Endothelial cell of umbilical vein (primary cell): ENCODE measurements at regions not wholly inside any gene's neighbourhood (a gene's known extent, or its start where the extent isn't known, plus 50 kb on each side); places are given as distances from the start of the nearest gene placed in this dataset.
"Not testable (repeated sequence)": the region's sequence is repeated elsewhere in the genome, so short reads cannot be mapped to it uniquely, and the experiment has no call there.

Source experiments
- BruUV-seq: library from RNA; stranded (reverse); fragments of 400-500 nt; replicated peaks from 2 replicates; lab custom pipeline; 2021; lab: Mats Ljungman, UMichigan
- CTCF ChIA-PET: fragments of 300-600, 350-600 bp; sonication (Branson Sonifier 250); formaldehyde crosslinking; loops from one replicate; lab custom pipeline; 2021; ENCODE audit warnings: antibody characterized with exemption, inconsistent platforms; lab: Charles Lee
- POLR2A ChIA-PET: fragments of 300-600, 350-600 bp; sonication (Branson Sonifier 250); formaldehyde crosslinking; loops from one replicate; lab custom pipeline; 2021; ENCODE audit warnings: antibody characterized with exemption, inconsistent platforms; lab: Charles Lee
- DNase-seq: peaks from one replicate; pipeline ENCODE4 v3.0.0-alpha.2; 2011; ENCODE audit warnings: low read depth, low spot score
- FAIRE-seq: peaks from 2 replicates; lab custom pipeline; 2011; peaks lifted over from hg19 to GRCh38; lab: Jason Lieb, UNC
- H2AFZ ChIP-seq: 2 replicates; pipeline ENCODE4 v1.6.0; 2012; ENCODE audit warnings: low read depth, low read length, control low read depth, inconsistent platforms
- H3K27ac ChIP-seq: 2 replicates; pipeline ENCODE4 v1.5.1; 2011; ENCODE audit warnings: low read depth, mild to moderate bottlenecking, control low read depth, low read length, moderate library complexity; ENCODE audit not compliant: insufficient read depth
- H3K27me3 ChIP-seq, 2 experiments: 2 replicates each; pipeline versions ENCODE4 v1.6.0 to v1.6.1; 2011; ENCODE audit warnings: low read length in 2 of 2, mixed read lengths in 1 of 2; ENCODE audit not compliant: control insufficient read depth in 2 of 2, insufficient read depth in 2 of 2
- H3K36me3 ChIP-seq, 2 experiments: 2 replicates in 1 of 2; 3 replicates in 1 of 2; pipeline ENCODE4 v1.5.1; 2011; ENCODE audit warnings: low read length in 2 of 2, mild to moderate bottlenecking in 1 of 2, moderate library complexity in 1 of 2; ENCODE audit not compliant: control insufficient read depth in 2 of 2, insufficient read depth in 2 of 2; ENCODE audit errors: extremely low read depth in 1 of 2
- H3K4me1 ChIP-seq: 3 replicates; pipeline ENCODE4 v1.5.1; 2011; ENCODE audit warnings: mild to moderate bottlenecking, low read length; ENCODE audit not compliant: control insufficient read depth, insufficient read depth; ENCODE audit errors: extremely low read depth
- H3K4me2 ChIP-seq: 2 replicates; pipeline ENCODE4 v1.6.1; 2011; ENCODE audit warnings: low read length, control low read depth, mixed read lengths; ENCODE audit not compliant: insufficient read depth
- H3K4me3 ChIP-seq, 3 experiments: fragments of 200-600 bp in 1 of 3; sonication (generic), shearing (Covaris generic) in 1 of 3; replicated peaks in 1 of 3; 2 replicates each; pipeline ENCODE4 v1.5.1; 2011 to 2016; ENCODE audit warnings: control low read depth in 3 of 3, low read length in 3 of 3, mild to moderate bottlenecking in 2 of 3, inconsistent platforms in 1 of 3, low read depth in 1 of 3, moderate library complexity in 1 of 3; ENCODE audit not compliant: insufficient read depth in 1 of 3
- H3K79me2 ChIP-seq: 2 replicates; pipeline ENCODE4 v1.6.0; 2012; ENCODE audit warnings: low read length, inconsistent platforms; ENCODE audit not compliant: control insufficient read depth, insufficient read depth
- H3K9ac ChIP-seq: replicated peaks from 2 replicates; pipeline ENCODE3; 2011; ENCODE audit warnings: low read length, control low read depth; ENCODE audit not compliant: insufficient read depth; ENCODE audit errors: extremely low read depth
- H3K9me1 ChIP-seq: replicated peaks from 3 replicates; pipeline ENCODE4 v1.6.0; 2011; ENCODE audit warnings: mild to moderate bottlenecking, low read length; ENCODE audit not compliant: control insufficient read depth, insufficient read depth; ENCODE audit errors: extremely low read depth
- H3K9me3 ChIP-seq: replicated peaks from 2 replicates; pipeline ENCODE4 v1.5.1; 2012; ENCODE audit warnings: low read length, inconsistent platforms; ENCODE audit not compliant: control insufficient read depth, insufficient read depth
- H4K20me1 ChIP-seq: replicated peaks from 2 replicates; pipeline ENCODE3; 2011; ENCODE audit warnings: mild to moderate bottlenecking, low read length; ENCODE audit not compliant: control insufficient read depth, insufficient read depth; ENCODE audit errors: extremely low read depth
- CTCF ChIP-seq, 2 donors: IDR thresholded peaks; 1 replicate in 1 of 2; 2 replicates in 1 of 2; pipeline ENCODE4 v1.5.1; 2011; ENCODE audit warnings: low read length in 2 of 2, mild to moderate bottlenecking in 2 of 2, moderate library complexity in 2 of 2, control low read depth in 1 of 2, inconsistent platforms in 1 of 2, low read depth in 1 of 2; ENCODE audit not compliant: insufficient read depth in 1 of 2; ENCODE audit errors: extremely low read depth in 1 of 2
- EZH2 ChIP-seq: IDR thresholded peaks from 2 replicates; pipeline ENCODE4 v1.6.1; 2012; ENCODE audit warnings: borderline replicate concordance, low read depth, mild to moderate bottlenecking, moderate library complexity, low read length, inconsistent platforms; ENCODE audit not compliant: severe bottlenecking
- FOS ChIP-seq: IDR thresholded peaks from 2 replicates; pipeline ENCODE4 v1.6.1; 2011; ENCODE audit warnings: mild to moderate bottlenecking, low read length, moderate library complexity, borderline replicate concordance; ENCODE audit not compliant: insufficient read depth
- GATA2 ChIP-seq: IDR thresholded peaks from 2 replicates; pipeline ENCODE4 v1.7.0; 2011; ENCODE audit warnings: low read depth, mild to moderate bottlenecking, moderate library complexity, mixed read lengths, low read length; ENCODE audit not compliant: insufficient read length, insufficient read depth
- JUN ChIP-seq: IDR thresholded peaks from 2 replicates; pipeline ENCODE4 v1.6.1; 2011; ENCODE audit warnings: borderline replicate concordance, low read depth; ENCODE audit not compliant: insufficient read length, insufficient read depth
- MYC ChIP-seq: IDR thresholded peaks from one replicate; pipeline ENCODE4 v1.6.1; 2011; ENCODE audit warnings: mild to moderate bottlenecking, low read depth, low read length
- POLR2A ChIP-seq: IDR thresholded peaks from 2 replicates; pipeline ENCODE4 v1.6.1; 2012; ENCODE audit warnings: low read depth, mild to moderate bottlenecking, control low read depth, low read length
- POLR2AphosphoS5 ChIP-seq: IDR thresholded peaks from 2 replicates; pipeline ENCODE4 v1.6.1; 2012; ENCODE audit warnings: low read depth, mild to moderate bottlenecking, control low read depth, low read length, moderate library complexity; ENCODE audit not compliant: insufficient read depth
- dilution Hi-C: fragments of 300-500 bp; cut with MboI; formaldehyde crosslinking; loops from one replicate; pipeline ENCODE4 v1.15.0; 2019; ENCODE audit warnings: low sequenced_read_pairs; ENCODE audit not compliant: extremely low pct_ligation_motif_present
- intact Hi-C: fragments of 100-400 bp; cut with micrococcal nuclease; formaldehyde crosslinking; loops from one replicate; pipeline ENCODE4 v1.10.0; 2022
- TF ChIP-seq, protein P1 (sequence below): IDR thresholded peaks from 2 replicates; pipeline ENCODE4 v1.6.1; 2011; ENCODE audit not compliant: insufficient read depth, insufficient read length

GRCh38 chr15:84391191-84391590 is 155.6 kb downstream of the GOLGA6L4 start:
- H3K9ac ChIP-seq: no peak overlapping the region
- no peak for DNase-seq
- no peaks in the 10 kb centered on the region for H3K9me3 ChIP-seq
- BruUV-seq: no TSS peak
- H2AFZ ChIP-seq: no peak overlapping the region
- ChIA-PET POLR2A (no interaction called here), CTCF (no interaction called here)
- H3K27ac ChIP-seq: no peak overlapping the region
- H3K4me1 ChIP-seq: no peaks in the 10 kb centered on the region
- TF ChIP-seq EZH2: no peak
- no peak for TF ChIP-seq FOS
- TF ChIP-seq GATA2: no peak
- no peak for TF ChIP-seq MYC
- no peak for TF ChIP-seq JUN
- no peak for TF ChIP-seq POLR2AphosphoS5
- no peak for TF ChIP-seq POLR2A
- TF ChIP-seq CTCF (IDR thresholded peaks at IDR 0.05; ENCODE audit: extremely low read depth in 1 of 2, insufficient read depth in 1 of 2, low read depth in 1 of 2, low read length in 2 of 2): no peak
- TF ChIP-seq, protein P1, sequence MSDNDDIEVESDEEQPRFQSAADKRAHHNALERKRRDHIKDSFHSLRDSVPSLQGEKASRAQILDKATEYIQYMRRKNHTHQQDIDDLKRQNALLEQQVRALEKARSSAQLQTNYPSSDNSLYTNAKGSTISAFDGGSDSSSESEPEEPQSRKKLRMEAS: no peak
- H3K9me1 ChIP-seq: no peaks in the 10 kb centered on the region
- H4K20me1 ChIP-seq: no peaks in the 10 kb centered on the region
- no peak overlapping the region for H3K4me3 ChIP-seq
- dilution Hi-C loops: no loop called here
- no peaks in the 10 kb centered on the region for H3K79me2 ChIP-seq
- H3K36me3 ChIP-seq: no peaks in the 10 kb centered on the region
- intact Hi-C loops: no loop called here
- no peak for FAIRE-seq
- no peaks in the 10 kb centered on the region for H3K27me3 ChIP-seq
- no peak overlapping the region for H3K4me2 ChIP-seq

GRCh38 chr15:84392020-84392419 is 156.4 kb downstream of the GOLGA6L4 start:
- DNase-seq, H3K36me3 ChIP-seq, H3K27ac ChIP-seq, CTCF ChIA-PET, H4K20me1 ChIP-seq, FAIRE-seq, intact Hi-C loops, H3K9ac ChIP-seq, H3K27me3 ChIP-seq, H3K4me2 ChIP-seq, H2AFZ ChIP-seq, H3K9me3 ChIP-seq, H3K9me1 ChIP-seq, POLR2A ChIA-PET, H3K4me3 ChIP-seq, dilution Hi-C loops, H3K4me1 ChIP-seq, BruUV-seq, H3K79me2 ChIP-seq: not testable (repeated sequence)

DNA sequence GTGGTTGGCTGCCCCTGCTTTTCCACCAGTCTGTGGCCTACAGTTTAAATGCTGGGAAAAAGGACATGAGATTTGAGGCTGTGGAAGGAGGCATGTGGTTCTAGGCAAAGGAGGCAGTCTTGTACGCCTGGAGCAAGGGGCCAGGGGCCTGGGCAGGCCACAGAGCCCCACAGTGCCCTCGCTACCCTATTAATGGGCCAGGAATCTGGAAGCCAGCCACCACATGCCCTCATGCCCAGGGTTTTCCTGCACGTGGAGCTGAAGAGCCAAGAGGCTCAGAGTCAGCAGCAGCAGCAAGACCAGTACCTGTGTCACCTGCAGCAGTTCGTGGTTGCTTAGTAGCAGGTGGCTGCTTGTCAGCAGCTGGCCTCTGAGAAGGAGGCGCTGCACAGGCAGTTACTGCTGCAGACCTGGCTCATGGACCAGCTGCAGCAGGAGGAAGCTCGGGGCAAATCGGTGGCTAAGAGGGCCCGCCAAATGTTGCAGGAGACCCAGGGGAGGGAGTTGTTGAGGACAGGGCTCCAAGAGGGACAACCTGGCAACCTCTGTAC is 157.9 kb downstream of the GOLGA6L4 start:
- H3K9ac ChIP-seq, H4K20me1 ChIP-seq, H3K4me1 ChIP-seq, H3K4me3 ChIP-seq, DNase-seq, H3K27me3 ChIP-seq, POLR2A ChIA-PET, H3K4me2 ChIP-seq, FAIRE-seq, H2AFZ ChIP-seq, H3K9me3 ChIP-seq, CTCF ChIA-PET, dilution Hi-C loops, BruUV-seq, intact Hi-C loops, H3K36me3 ChIP-seq, H3K79me2 ChIP-seq, H3K27ac ChIP-seq, H3K9me1 ChIP-seq: not testable (repeated sequence)
